ENCODE measurements at regions not wholly inside any gene's neighbourhood (a gene's known extent, or its start where the extent isn't known, plus 50 kb on each side); places are given as distances from the start of the nearest gene placed in this dataset.

- Histone ChIP-seq H3K9me3 (ENCODE audit: low read length) (no peaks in the 10 kb centered on the region), H3K27ac (ENCODE audit: extremely low read length, insufficient read depth, low read length) (no peak overlapping the region), H3K9ac (ENCODE audit: insufficient read depth, low read depth, low read length) (no peak overlapping the region), H3K4me1 (ENCODE audit: insufficient read depth, low read length) (no peaks in the 10 kb centered on the region), H3K27me3 (ENCODE audit: control insufficient read depth in 1 of 2, insufficient read depth in 2 of 2, low read length in 2 of 2) (no peaks in the 10 kb centered on the region; a peak in 1 of 5 replicates), H3K36me3 (replicated peaks in 1 of 2; ENCODE audit: control insufficient read depth in 1 of 2, insufficient read depth in 2 of 2, low read length in 2 of 2) (no peaks in the 10 kb centered on the region), H2AFZ (ENCODE audit: low read length) (no peak overlapping the region), H3K4me2 (ENCODE audit: low read depth, low read length) (no peak overlapping the region), H3K79me2 (ENCODE audit: insufficient read depth, low read length) (no peaks in the 10 kb centered on the region), H4K20me1 (ENCODE audit: insufficient read depth, low read length) (no peaks in the 10 kb centered on the region), H3K4me3 (replicated peaks in 1 of 3; ENCODE audit: insufficient read depth in 1 of 3, low read depth in 2 of 3, low read length in 3 of 3) (no peak overlapping the region)
- DNase-seq (ENCODE audit: low spot score) = no peak
- ChIA-PET POLR2A (no interaction called here), CTCF (ENCODE audit: low intra/inter-chr PET ratio, low total read pairs) (no interaction called here)
- FAIRE-seq = no peak
- TF ChIP-seq NFIB (CRISPR knock-in tag; IDR thresholded peaks at IDR 0.05; ENCODE audit: borderline replicate concordance) (no peak), ETV6 (CRISPR knock-in tag; conservative IDR thresholded peaks at IDR 0.05) (no peak), KLF6 (CRISPR knock-in tag; IDR thresholded peaks at IDR 0.05) (no peak), HBP1 (CRISPR knock-in tag; IDR thresholded peaks at IDR 0.05; ENCODE audit: low read depth) (no peak), ARNT (IDR thresholded peaks at IDR 0.05) (no peak), IRF1 (CRISPR knock-in tag; IDR thresholded peaks at IDR 0.05; ENCODE audit: low read depth) (no peak), PRPF4 (IDR thresholded peaks at IDR 0.05; ENCODE audit: low read depth, low read length, poor library complexity, severe bottlenecking) (no peak), TGIF2 (CRISPR knock-in tag; IDR thresholded peaks at IDR 0.05) (no peak), REXO4 (CRISPR knock-in tag; IDR thresholded peaks at IDR 0.05; ENCODE audit: borderline replicate concordance) (no peak), ZNF563 (CRISPR knock-in tag; IDR thresholded peaks at IDR 0.05) (no peak), ZNF354B (CRISPR knock-in tag; IDR thresholded peaks at IDR 0.05) (no peak), ZGPAT (CRISPR knock-in tag; IDR thresholded peaks at IDR 0.05) (no peak), ZBTB14 (CRISPR knock-in tag; IDR thresholded peaks at IDR 0.05) (no peak), ZFAT (CRISPR knock-in tag; conservative IDR thresholded peaks at IDR 0.05) (no peak), AGO1 (IDR thresholded peaks at IDR 0.05; ENCODE audit: low read depth, low read length, poor library complexity, severe bottlenecking) (no peak)
- ATAC-seq = no peak
- no TSS peak for BruUV-seq (replicated peaks)
- intact Hi-C loops (cut with micrococcal nuclease; ENCODE audit: unreplicated experiment) (no loop called here), in situ Hi-C loops (cut with HindIII; ENCODE audit: extremely low pct_ligation_motif_present, low pct_unique_long_range_greater_than_20kb) (no loop called here)
- 19% methylated on average over 2 of the region's 2 CpGs for WGBS (ENCODE audit: low lambda C conversion rate)
These were observed 238.3 kb downstream of the EPM2A start for GRCh38 chr6:145497006-145497405.

All from HepG2 (cell line).